Mesendoderm (in vitro differentiated cells): ENCODE measurements at regions not wholly inside any gene's neighbourhood (a gene's known extent, or its start where the extent isn't known, plus 50 kb on each side); places are given as distances from the start of the nearest gene placed in this dataset.

ENCODE experiments used
- DNase-seq: peaks from one replicate; pipeline ENCODE4 v3.0.0; 2013
- H2AK5ac ChIP-seq: 2 replicates; pipeline ENCODE4 v1.6.1; 2013; ENCODE audit warnings: low read length, inconsistent platforms
- H2BK120ac ChIP-seq: 2 replicates; pipeline ENCODE4 v1.6.1; 2013; ENCODE audit warnings: low read depth, mild to moderate bottlenecking, low read length, moderate library complexity, mixed read lengths
- H2BK15ac ChIP-seq: replicated peaks from 2 replicates; pipeline ENCODE4 v1.6.1; 2013; ENCODE audit warnings: low read depth, mild to moderate bottlenecking, moderate library complexity
- H2BK5ac ChIP-seq: 2 replicates; pipeline ENCODE4 v1.6.1; 2013; ENCODE audit warnings: low read length, inconsistent platforms
- H3K18ac ChIP-seq: 2 replicates; pipeline ENCODE4 v1.6.1; 2013; ENCODE audit warnings: mild to moderate bottlenecking, low read length, mixed read lengths
- H3K23ac ChIP-seq: one replicate; pipeline ENCODE4 v1.6.1; 2013; ENCODE audit warnings: low read length
- H3K27ac ChIP-seq: 2 replicates; pipeline ENCODE4 v1.5.1; 2013; ENCODE audit warnings: low read depth, mild to moderate bottlenecking, inconsistent platforms, low read length, moderate library complexity
- H3K27me3 ChIP-seq: 2 replicates; pipeline ENCODE4 v1.6.1; 2013; ENCODE audit warnings: low read length, control low read depth, mild to moderate bottlenecking, inconsistent platforms; ENCODE audit not compliant: insufficient read depth, poor library complexity
- H3K36me3 ChIP-seq: 2 replicates; pipeline ENCODE4 v1.6.1; 2013; ENCODE audit warnings: low read length, inconsistent platforms; ENCODE audit not compliant: control insufficient read depth, insufficient read depth
- H3K4ac ChIP-seq: one replicate; pipeline ENCODE4 v1.6.1; 2013; ENCODE audit warnings: low read depth, mild to moderate bottlenecking, low read length, moderate library complexity
- H3K4me1 ChIP-seq: 2 replicates; pipeline ENCODE4 v1.6.1; 2013; ENCODE audit warnings: low read depth, low read length, inconsistent platforms; ENCODE audit not compliant: control insufficient read depth
- H3K4me2 ChIP-seq: 2 replicates; pipeline ENCODE4 v1.6.1; 2013; ENCODE audit warnings: low read length
- H3K4me3 ChIP-seq: 2 replicates; pipeline ENCODE4 v1.5.1; 2013; ENCODE audit warnings: mild to moderate bottlenecking, low read length
- H3K56ac ChIP-seq: one replicate; pipeline ENCODE4 v1.6.1; 2013; ENCODE audit warnings: low read length
- H3K79me1 ChIP-seq: 2 replicates; pipeline ENCODE4 v1.6.1; 2013; ENCODE audit warnings: low read length, inconsistent platforms
- H3K79me2 ChIP-seq: 2 replicates; pipeline ENCODE4 v1.6.1; 2013; ENCODE audit warnings: mild to moderate bottlenecking, low read length; ENCODE audit not compliant: control insufficient read depth, insufficient read depth
- H3K9ac ChIP-seq: 2 replicates; pipeline ENCODE4 v1.6.1; 2013; ENCODE audit warnings: low read length, inconsistent platforms
- H4K5ac ChIP-seq: one replicate; pipeline ENCODE4 v1.6.1; 2013; ENCODE audit warnings: low read length
- H4K8ac ChIP-seq: one replicate; pipeline ENCODE4 v1.6.1; 2013; ENCODE audit warnings: low read depth, mild to moderate bottlenecking, control low read depth, low read length, moderate library complexity
- WGBS: extraction: QIAGEN DNeasy Blood & Tissue Kit; methylation state at CpG from one replicate; pipeline ENCODE4 v1.1.7; 2013; ENCODE audit warnings: low lambda C conversion rate, missing lambda C conversion rate; ENCODE audit not compliant: insufficient coverage; ENCODE audit errors: extremely low coverage; 5-methylcytosine and 5-hydroxymethylcytosine counted together

DNA sequence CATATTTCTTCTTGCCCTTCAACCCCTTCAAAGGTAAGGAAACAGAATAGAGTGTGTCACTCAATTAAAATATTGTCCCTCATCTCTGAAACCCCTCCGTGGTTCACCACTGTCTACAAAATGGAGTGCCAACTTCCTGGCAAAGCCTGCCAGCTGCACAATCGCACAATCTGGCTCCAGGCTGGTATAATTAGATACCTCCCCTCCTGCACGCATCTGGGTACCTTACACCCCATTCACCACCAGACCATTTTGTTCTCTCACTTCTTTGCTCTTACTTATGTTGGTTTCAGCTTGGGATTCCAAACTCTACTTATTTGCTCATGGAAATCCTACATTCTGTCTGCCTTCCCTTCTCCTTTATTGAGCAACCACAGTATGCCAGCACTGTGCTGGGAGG lies 314.9 kb downstream of the NUAK1 start:
- Histone ChIP-seq H3K4me2 (no peak overlapping the region), H3K79me1 (no peaks in the 10 kb centered on the region)
- WGBS: no CpG with 5 or more reads among the region's 3 CpGs

DNA sequence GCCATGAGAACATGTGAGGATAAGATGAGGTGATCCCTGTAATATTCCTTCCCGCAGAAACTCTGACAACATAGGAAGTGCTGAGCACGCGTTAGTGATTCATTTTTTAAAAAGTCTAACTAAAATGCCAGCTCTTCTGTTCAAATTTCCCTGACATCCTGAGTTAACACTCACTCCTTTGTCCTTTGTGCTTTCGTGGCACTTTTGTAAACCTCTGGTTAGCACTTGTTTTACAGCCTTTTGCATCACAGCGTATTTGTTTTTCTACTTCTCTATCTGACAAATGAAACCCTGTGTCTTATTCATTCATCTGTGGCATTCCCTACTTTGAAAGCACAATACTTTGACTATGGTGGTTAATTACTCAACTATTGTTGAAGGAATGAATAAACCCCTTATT lies 313.6 kb downstream of the NUAK1 start:
- Histone ChIP-seq H3K4ac (no peak overlapping the region), H3K4me1 (no peaks in the 10 kb centered on the region), H3K27ac (no peak overlapping the region), H3K56ac (no peak overlapping the region), H3K23ac (no peak overlapping the region), H3K79me2 (no peaks in the 10 kb centered on the region), H3K9ac (no peak overlapping the region), H2AK5ac (no peak overlapping the region), H2BK15ac (no peak overlapping the region), H4K8ac (no peak overlapping the region), H3K36me3 (no peaks in the 10 kb centered on the region), H3K4me2 (no peak overlapping the region), H2BK120ac (no peak overlapping the region), H3K18ac (no peak overlapping the region), H2BK5ac (no peak overlapping the region), H3K4me3 (no peak overlapping the region), H3K79me1 (no peaks in the 10 kb centered on the region), H3K27me3 (no peaks in the 10 kb centered on the region), H4K5ac (no peak overlapping the region)
- no CpG with 5 or more reads among the region's 5 CpGs for WGBS
- DNase-seq: no peak

More for the DNA sequence above, 314.9 kb downstream of the NUAK1 start:
- H3K36me3 ChIP-seq: no peaks in the 10 kb centered on the region
- no peaks in the 10 kb centered on the region for H3K79me2 ChIP-seq
- no peaks in the 10 kb centered on the region for H3K27me3 ChIP-seq
- H2AK5ac ChIP-seq: no peak overlapping the region
- H3K4ac ChIP-seq: no peak overlapping the region
- H3K18ac ChIP-seq: no peak overlapping the region
- no peaks in the 10 kb centered on the region for H3K4me1 ChIP-seq
- no peak overlapping the region for H4K5ac ChIP-seq
- DNase-seq: no peak
- H3K9ac ChIP-seq: no peak overlapping the region
- H3K27ac ChIP-seq: no peak overlapping the region
- no peak overlapping the region for H3K23ac ChIP-seq
- H2BK15ac ChIP-seq: no peak overlapping the region
- H3K56ac ChIP-seq: no peak overlapping the region
- H4K8ac ChIP-seq: no peak overlapping the region
- no peak overlapping the region for H2BK120ac ChIP-seq
- no peak overlapping the region for H2BK5ac ChIP-seq
- no peak overlapping the region for H3K4me3 ChIP-seq

DNA sequence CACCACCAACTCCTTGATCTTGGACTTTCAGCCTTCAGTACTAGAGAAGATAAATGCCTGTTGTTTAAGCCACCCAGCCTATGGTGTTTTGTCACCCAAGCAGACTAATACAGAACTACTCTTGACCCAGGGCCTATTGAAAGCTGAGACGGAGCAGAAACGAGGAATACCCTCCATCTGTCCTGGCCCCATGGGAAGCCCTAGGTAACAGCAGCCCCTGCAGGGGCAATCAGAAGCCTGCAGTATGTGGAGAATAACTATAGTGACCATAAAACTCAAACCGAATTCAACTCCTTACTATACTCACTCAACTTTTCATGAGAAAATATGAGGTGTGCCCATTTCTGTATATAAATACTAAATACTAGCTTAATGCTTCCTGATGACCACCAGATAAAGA lies 307.4 kb downstream of the NUAK1 start:
- no peak overlapping the region for H2BK120ac ChIP-seq
- H3K36me3 ChIP-seq: no peaks in the 10 kb centered on the region
- no peaks in the 10 kb centered on the region for H3K79me2 ChIP-seq
- H3K27me3 ChIP-seq: no peaks in the 10 kb centered on the region
- no peak overlapping the region for H3K4me2 ChIP-seq
- no peak overlapping the region for H2AK5ac ChIP-seq
- H3K4me1 ChIP-seq: no peaks in the 10 kb centered on the region
- no peak overlapping the region for H2BK15ac ChIP-seq
- H3K27ac ChIP-seq: no peak overlapping the region
- H3K4me3 ChIP-seq: no peak overlapping the region
- no peak overlapping the region for H3K18ac ChIP-seq
- H4K8ac ChIP-seq: no peak overlapping the region
- no peak overlapping the region for H3K9ac ChIP-seq
- WGBS: no CpG with 5 or more reads among the region's 3 CpGs
- H4K5ac ChIP-seq: no peak overlapping the region
- no peak overlapping the region for H3K23ac ChIP-seq
- H3K79me1 ChIP-seq: no peaks in the 10 kb centered on the region
- DNase-seq: peak; percentile 41
- no peak overlapping the region for H3K56ac ChIP-seq
- H2BK5ac ChIP-seq: no peak overlapping the region
- H3K4ac ChIP-seq: no peak overlapping the region

DNA sequence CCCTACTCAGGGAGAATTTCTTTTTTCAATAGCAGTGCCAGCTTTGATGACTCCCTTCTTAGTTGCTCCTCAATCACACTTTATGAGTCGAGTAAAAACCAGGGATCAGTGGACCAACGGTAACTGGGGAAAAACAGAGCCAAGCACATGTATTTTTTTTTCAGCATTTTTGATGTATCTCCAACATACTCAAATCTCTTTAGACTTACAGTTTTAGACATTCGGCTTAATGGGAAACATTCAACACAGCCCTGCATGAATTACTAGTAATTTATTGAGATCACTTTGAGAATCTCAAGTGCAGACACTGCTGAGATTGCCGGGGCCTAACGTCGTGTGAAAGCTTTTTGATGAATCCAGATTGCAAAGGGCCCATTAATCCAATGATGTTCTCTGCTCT lies 306.7 kb downstream of the NUAK1 start:
- WGBS: no CpG with 5 or more reads among the region's 6 CpGs
- no peak overlapping the region for H2AK5ac ChIP-seq

DNA sequence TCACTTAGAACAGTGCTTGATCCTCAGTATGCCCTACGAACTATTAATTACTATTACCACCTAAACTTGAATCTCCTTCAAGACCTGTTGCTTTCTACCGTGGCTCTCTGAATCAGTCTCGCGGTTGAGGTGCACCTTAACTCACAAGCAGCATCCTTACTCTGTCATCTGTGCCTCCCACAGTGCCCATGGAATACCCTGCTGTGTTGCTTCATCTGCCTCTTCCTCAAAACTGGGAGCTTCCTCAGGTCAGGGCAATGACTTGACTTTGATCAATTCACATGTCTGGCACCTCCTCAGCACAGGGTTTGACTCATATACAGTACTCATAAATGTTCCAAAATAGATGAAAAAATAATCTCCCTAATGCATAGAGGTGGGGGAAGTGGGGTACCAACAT lies 305.9 kb downstream of the NUAK1 start:
- Histone ChIP-seq H3K36me3 (no peaks in the 10 kb centered on the region), H3K4me1 (no peaks in the 10 kb centered on the region), H4K8ac (no peak overlapping the region), H3K79me1 (no peaks in the 10 kb centered on the region), H3K9ac (no peak overlapping the region), H3K27ac (no peak overlapping the region), H3K27me3 (no peaks in the 10 kb centered on the region), H2AK5ac (no peak overlapping the region), H3K18ac (no peak overlapping the region), H3K79me2 (no peaks in the 10 kb centered on the region), H3K4me3 (no peak overlapping the region), H3K56ac (no peak overlapping the region), H4K5ac (no peak overlapping the region), H3K4me2 (no peak overlapping the region), H2BK5ac (no peak overlapping the region), H2BK120ac (no peak overlapping the region), H2BK15ac (no peak overlapping the region), H3K23ac (no peak overlapping the region), H3K4ac (no peak overlapping the region)
- no CpG with 5 or more reads among the region's 4 CpGs for WGBS
- DNase-seq: no peak

More for the DNA sequence above, 306.7 kb downstream of the NUAK1 start:
- no peak for DNase-seq
- H3K18ac ChIP-seq: no peak overlapping the region
- H3K36me3 ChIP-seq: no peaks in the 10 kb centered on the region
- H2BK15ac ChIP-seq: no peak overlapping the region
- H4K5ac ChIP-seq: no peak overlapping the region
- H3K27me3 ChIP-seq: no peaks in the 10 kb centered on the region
- H3K79me2 ChIP-seq: no peaks in the 10 kb centered on the region
- no peak overlapping the region for H3K23ac ChIP-seq
- no peak overlapping the region for H4K8ac ChIP-seq
- H2BK5ac ChIP-seq: no peak overlapping the region
- no peak overlapping the region for H3K56ac ChIP-seq
- H3K4me1 ChIP-seq: no peaks in the 10 kb centered on the region
- no peak overlapping the region for H3K9ac ChIP-seq
- no peaks in the 10 kb centered on the region for H3K79me1 ChIP-seq
- no peak overlapping the region for H2BK120ac ChIP-seq
- H3K27ac ChIP-seq: no peak overlapping the region
- no peak overlapping the region for H3K4me2 ChIP-seq
- H3K4ac ChIP-seq: no peak overlapping the region
- no peak overlapping the region for H3K4me3 ChIP-seq

DNA sequence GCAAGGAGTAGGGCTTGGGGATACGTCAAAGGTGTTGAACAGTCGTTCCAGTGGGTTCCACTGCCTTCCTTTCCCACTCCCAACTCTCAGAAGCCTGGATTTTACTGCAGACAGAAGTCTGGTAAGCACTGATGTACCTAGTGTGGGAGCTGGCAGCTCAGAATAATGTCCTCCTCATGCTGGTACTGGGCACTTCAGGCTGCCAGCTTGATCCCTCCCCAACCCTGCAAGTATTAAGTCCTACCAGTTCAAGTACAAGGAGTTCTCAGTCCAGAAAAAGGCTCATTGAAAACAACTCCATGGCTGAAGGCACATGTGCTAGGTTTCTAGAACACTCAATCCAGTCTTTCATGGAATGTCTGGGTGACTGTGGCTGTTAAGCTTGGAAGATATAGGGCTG lies 304.3 kb downstream of the NUAK1 start:
- no peak overlapping the region for H2BK120ac ChIP-seq
- H3K36me3 ChIP-seq: no peaks in the 10 kb centered on the region
- H2BK15ac ChIP-seq: no peak overlapping the region
- no peak overlapping the region for H3K4me2 ChIP-seq
- no peak overlapping the region for H4K5ac ChIP-seq
- no peaks in the 10 kb centered on the region for H3K79me2 ChIP-seq
- H4K8ac ChIP-seq: no peak overlapping the region
- H3K4me3 ChIP-seq: no peak overlapping the region
- H3K9ac ChIP-seq: no peak overlapping the region
- H3K18ac ChIP-seq: no peak overlapping the region
- H3K27me3 ChIP-seq: no peaks in the 10 kb centered on the region
- no peaks in the 10 kb centered on the region for H3K79me1 ChIP-seq
- no peaks in the 10 kb centered on the region for H3K4me1 ChIP-seq
- H3K56ac ChIP-seq: no peak overlapping the region
- H3K4ac ChIP-seq: no peak overlapping the region
- no peak for DNase-seq
- H3K27ac ChIP-seq: no peak overlapping the region
- H2AK5ac ChIP-seq: no peak overlapping the region
- no CpG with 5 or more reads among the region's 2 CpGs for WGBS
- no peak overlapping the region for H2BK5ac ChIP-seq
- no peak overlapping the region for H3K23ac ChIP-seq
